GM12878 (cell line): ENCODE measurements at regions not wholly inside any gene's neighbourhood (a gene's known extent, or its start where the extent isn't known, plus 50 kb on each side); places are given as distances from the start of the nearest gene placed in this dataset.

Source experiments
- ATAC-seq: fragments of 200-7000 bp; cut with Tn5 transposase; 3 replicates; pipeline ENCODE4 v1.9.1; 2020; ENCODE audit warnings: mild to moderate bottlenecking, moderate library complexity
- BruUV-seq: library from RNA; stranded (reverse); fragments of 400-500 nt; replicated peaks from 2 replicates; lab custom pipeline; 2021; lab: Mats Ljungman, UMichigan
- CTCF ChIA-PET: fragments of 300-600 bp; sonication (Branson Sonifier 250); formaldehyde crosslinking; extraction: SDS; loops from one replicate; lab custom pipeline; 2021; ENCODE audit warnings: inconsistent platforms; lab: Yijun Ruan, JAX
- POLR2A ChIA-PET: fragments of 350-600 bp; formaldehyde crosslinking; extraction: SDS; loops from one replicate; lab custom pipeline; 2021; ENCODE audit warnings: inconsistent platforms; lab: Charles Lee
- RAD21 ChIA-PET: fragments of 300-600 bp; sonication (Branson Sonifier 250); formaldehyde crosslinking; loops from one replicate; lab custom pipeline; 2023; ENCODE audit warnings: antibody characterized with exemption; ENCODE audit not compliant: unreplicated experiment; lab: Charles Lee
- SMC1A ChIA-PET: fragments of 300-600 bp; sonication (Branson Sonifier 250); formaldehyde crosslinking; loops from one replicate; lab custom pipeline; 2023; ENCODE audit not compliant: unreplicated experiment, uncharacterized antibody; lab: Charles Lee
- DNase-seq: peaks from one replicate; pipeline ENCODE4 v3.0.0-alpha.2; 2011; ENCODE audit warnings: low read depth, low spot score
- FAIRE-seq: peaks from 3 replicates; lab custom pipeline; 2011; peaks lifted over from hg19 to GRCh38; lab: Jason Lieb, UNC
- H2AFZ ChIP-seq: 2 replicates; pipeline ENCODE4 v1.6.0; 2011; ENCODE audit warnings: low read depth, low read length, control low read depth; ENCODE audit not compliant: control insufficient read depth
- H3K27ac ChIP-seq: 2 replicates; pipeline ENCODE4 v1.5.1; 2011; ENCODE audit warnings: control low read depth; ENCODE audit not compliant: control insufficient read depth, insufficient read depth
- H3K27me3 ChIP-seq, 2 experiments: replicated peaks in 1 of 2; 2 replicates each; pipeline versions ENCODE4 v1.6.0 to v1.6.1; 2011; ENCODE audit warnings: low read length in 1 of 2; ENCODE audit not compliant: control insufficient read depth in 2 of 2, insufficient read depth in 2 of 2
- H3K36me3 ChIP-seq, 2 experiments: 2 replicates each; pipeline ENCODE4 v1.5.1; 2011; ENCODE audit warnings: low read length in 1 of 2; ENCODE audit not compliant: control insufficient read depth in 2 of 2, insufficient read depth in 2 of 2
- H3K4me1 ChIP-seq: 2 replicates; pipeline ENCODE4 v1.6.1; 2011; ENCODE audit warnings: mild to moderate bottlenecking, low read length, moderate library complexity, mixed read lengths; ENCODE audit not compliant: control insufficient read depth, insufficient read depth
- H3K4me2 ChIP-seq: 2 replicates; pipeline ENCODE4 v1.6.0; 2011; ENCODE audit warnings: control low read depth; ENCODE audit not compliant: control insufficient read depth, insufficient read depth
- H3K4me3 ChIP-seq: fragments of 200-600 bp; sonication (generic); 2 replicates; pipeline ENCODE4 v1.5.1; 2016
- H3K79me2 ChIP-seq: 2 replicates; pipeline ENCODE4 v1.6.0; 2011; ENCODE audit warnings: low read length; ENCODE audit not compliant: control insufficient read depth, insufficient read depth
- H3K9ac ChIP-seq: 2 replicates; pipeline ENCODE4 v1.8.0; 2011; ENCODE audit warnings: low read length, control low read depth, mixed read lengths; ENCODE audit not compliant: control insufficient read depth, insufficient read depth
- H3K9me3 ChIP-seq: replicated peaks from 3 replicates; pipeline ENCODE4 v1.5.1; 2011; ENCODE audit warnings: mild to moderate bottlenecking, low read length; ENCODE audit not compliant: control insufficient read depth, insufficient read depth
- H4K20me1 ChIP-seq: 2 replicates; pipeline ENCODE4 v1.6.0; 2011; ENCODE audit not compliant: control insufficient read depth, insufficient read depth
- CBX5 ChIP-seq: sonication (generic); IDR thresholded peaks from 2 replicates; pipeline ENCODE4 v1.6.1; 2016; ENCODE audit warnings: low read depth, moderate library complexity, mild to moderate bottlenecking, inconsistent platforms
- HDAC2 ChIP-seq: fragments of 200-600 bp; sonication (generic); IDR thresholded peaks from 2 replicates; pipeline ENCODE4 v1.6.1; 2017
- HDGF ChIP-seq: fragments of 450-650 bp; IDR thresholded peaks from 2 replicates; pipeline ENCODE4 v1.6.1; 2016; ENCODE audit warnings: antibody characterized with exemption
- LARP7 ChIP-seq: fragments of 450-650 bp; IDR thresholded peaks from 2 replicates; pipeline ENCODE4 v1.6.1; 2017; ENCODE audit warnings: mild to moderate bottlenecking
- SPI1 ChIP-seq: IDR thresholded peaks from 2 replicates; pipeline ENCODE4 v1.6.1; 2011; ENCODE audit warnings: low read depth, mild to moderate bottlenecking, low read length, moderate library complexity, borderline replicate concordance; ENCODE audit not compliant: insufficient read depth
- ZSCAN29 ChIP-seq: fragments of 450-650 bp; IDR thresholded peaks from 2 replicates; pipeline ENCODE4 v1.6.1; 2017; ENCODE audit warnings: mild to moderate bottlenecking, moderate library complexity
- ZZZ3 ChIP-seq: IDR thresholded peaks from 2 replicates; pipeline ENCODE4 v1.6.1; 2011; ENCODE audit warnings: low read depth; ENCODE audit not compliant: control insufficient read depth, insufficient read length
- WGBS: methylation state at CpG from one replicate; pipeline ENCODE4 v1.1.6; 2016; ENCODE audit warnings: low lambda C conversion rate; ENCODE audit not compliant: insufficient replicate concordance, insufficient coverage; ENCODE audit errors: missing lambda C conversion rate; 5-methylcytosine and 5-hydroxymethylcytosine counted together
- in situ Hi-C: fragments of 300-500 bp; cut with MboI; formaldehyde crosslinking; loops from 9 replicates; pipeline ENCODE4 v1.14.3; 2018; ENCODE audit warnings: mixed read lengths
- intact Hi-C: fragments of 100-400 bp; cut with micrococcal nuclease; formaldehyde crosslinking; loops from one replicate; pipeline ENCODE4 v1.14.2; 2022; ENCODE audit not compliant: unreplicated experiment

- WGBS: 49% methylated on average over 4 of the region's 4 CpGs
- no peak for ATAC-seq
- POLR2A ChIA-PET: no interaction called here
- no peaks in the 10 kb centered on the region for H3K4me1 ChIP-seq
- no peak overlapping the region for H3K4me2 ChIP-seq
- no peak overlapping the region for H2AFZ ChIP-seq
- DNase-seq: no peak
- RAD21 ChIA-PET: no interaction called here
- no peaks in the 10 kb centered on the region for H3K79me2 ChIP-seq
- CTCF ChIA-PET: no interaction called here
- no peak for TF ChIP-seq ZZZ3
- no TSS peak for BruUV-seq
- intact Hi-C loops (no loop called here), in situ Hi-C loops (no loop called here)
- no peaks in the 10 kb centered on the region for H4K20me1 ChIP-seq
- H3K27me3 ChIP-seq: no peaks in the 10 kb centered on the region
- H3K4me3 ChIP-seq: no peak overlapping the region
- no peaks in the 10 kb centered on the region for H3K36me3 ChIP-seq
- H3K27ac ChIP-seq: no peak overlapping the region
- H3K9me3 ChIP-seq: no peaks in the 10 kb centered on the region; the same call in 2 of the 3 replicates
- SMC1A ChIA-PET: interaction anchor here (1.3 to 1.6 kb wide), 2 partner anchors 12 to 17 kb away, joined by 3 to 6 read pairs; no protein-coding TSS in a partner anchor
- no peak overlapping the region for H3K9ac ChIP-seq
- no peak for FAIRE-seq
Observed at GRCh38 chr1:59198564-59198963, 98.3 kb upstream of the FGGY start.

GRCh38 chr1:59199147-59199546 is 97.7 kb upstream of the FGGY start:
- Histone ChIP-seq H3K79me2 (no peaks in the 10 kb centered on the region), H4K20me1 (no peaks in the 10 kb centered on the region), H3K9me3 (no peaks in the 10 kb centered on the region), H3K27me3 (no peaks in the 10 kb centered on the region), H3K27ac (no peak overlapping the region), H3K36me3 (no peaks in the 10 kb centered on the region), H3K4me2 (no peak overlapping the region), H3K4me3 (no peak overlapping the region), H3K9ac (no peak overlapping the region), H2AFZ (no peak overlapping the region), H3K4me1 (no peaks in the 10 kb centered on the region)
- DNase-seq: no peak
- in situ Hi-C loops (no loop called here), intact Hi-C loops (no loop called here)
- no peak for FAIRE-seq
- no peak for ATAC-seq
- ChIA-PET SMC1A (interaction anchor here (1.3 to 1.6 kb wide), 3 partner anchors 13 to 17 kb away, joined by 3 to 6 read pairs (median 4); no protein-coding TSS in a partner anchor), CTCF (no interaction called here), RAD21 (no interaction called here), POLR2A (no interaction called here)
- TF ChIP-seq HDAC2: no peak
- no peak for TF ChIP-seq LARP7
- TF ChIP-seq SPI1: no peak
- no peak for TF ChIP-seq ZSCAN29
- TF ChIP-seq HDGF: no peak
- TF ChIP-seq CBX5: no peak
- no TSS peak for BruUV-seq
- WGBS: 26% methylated on average over 2 of the region's 2 CpGs
